ENCODE measurements at regions not wholly inside any gene's neighbourhood (a gene's known extent, or its start where the extent isn't known, plus 50 kb on each side); places are given as distances from the start of the nearest gene placed in this dataset.

GRCh38 chr13:63175536-63175935 lies 1759.9 kb upstream of the PCDH20 start:
- Histone ChIP-seq H3K27me3 (ENCODE audit: insufficient read depth, low read length) (no peaks in the 10 kb centered on the region), H2BK12ac (ENCODE audit: insufficient read length, low read depth, low read length) (no peak overlapping the region), H2BK15ac (ENCODE audit: low read depth, low read length) (no peak overlapping the region), H3K79me1 (ENCODE audit: insufficient read depth, low read depth, low read length, poor library complexity, severe bottlenecking) (no peaks in the 10 kb centered on the region), H3K79me2 (ENCODE audit: insufficient read depth, low read length) (no peaks in the 10 kb centered on the region), H2AK5ac (ENCODE audit: insufficient read length, low read length) (no peak overlapping the region), H2BK5ac (ENCODE audit: insufficient read length, low read length) (no peak overlapping the region), H2AFZ (ENCODE audit: low read length) (no peak overlapping the region), H2BK20ac (ENCODE audit: low read depth, low read length, poor library complexity, severe bottlenecking) (no peak overlapping the region), H3K56ac (ENCODE audit: insufficient read length, low read depth, low read length) (no peak overlapping the region), H3K4ac (ENCODE audit: low read depth, low read length) (no peak overlapping the region), H3K18ac (ENCODE audit: insufficient read length, low read depth, low read length) (no peak overlapping the region), H4K8ac (replicated peaks; ENCODE audit: insufficient read length, low read depth, low read length) (no peak overlapping the region), H3K9ac (ENCODE audit: extremely low read depth, insufficient read length, low read length) (no peak overlapping the region), H2BK120ac (ENCODE audit: low read depth, low read length, poor library complexity, severe bottlenecking) (no peak overlapping the region), H4K91ac (ENCODE audit: insufficient read length, low read depth, low read length) (no peak overlapping the region), H3K23ac (ENCODE audit: insufficient read length, low read depth, low read length) (no peak overlapping the region), H3T11ph (ENCODE audit: low read length) (no peak overlapping the region), H3K4me2 (ENCODE audit: insufficient read depth, insufficient read length, low read length) (no peak overlapping the region), H3K9me3 (ENCODE audit: control insufficient read depth, low read depth, low read length) (no peaks in the 10 kb centered on the region), H3K4me1 (ENCODE audit: insufficient read depth, low read length) (peaks cover 3% of the 10 kb centered on the region), H4K20me1 (ENCODE audit: control insufficient read depth, insufficient read depth, insufficient read length) (no peaks in the 10 kb centered on the region), H3K23me2 (ENCODE audit: insufficient read length, low read depth, low read length, poor library complexity, severe bottlenecking) (no peaks in the 10 kb centered on the region), H4K5ac (ENCODE audit: insufficient read length, low read depth, low read length) (no peak overlapping the region), H3K27ac (ENCODE audit: insufficient read length, low read depth, low read length) (no peak overlapping the region), H3K14ac (ENCODE audit: insufficient read depth, low read length) (no peak overlapping the region; the same call in 1 of the 2 replicates)
- no peaks in the 10 kb centered on the region for H3K27me3 Mint-ChIP-seq (ENCODE audit: low read depth)
- no peak for DNase-seq
- H3K4me3 Mint-ChIP-seq, result no peak overlapping the region
- peaks cover 2 to 23% (median 12%) of the 10 kb centered on the region in 3 experiments; a peak in 6 of 7 replicates for H3K36me3 Mint-ChIP-seq (ENCODE audit: insufficient read depth in 1 of 3, low read depth in 3 of 3)
- H3K27ac Mint-ChIP-seq, result no peak overlapping the region
- no peak for TF ChIP-seq CTCF (conservative IDR thresholded peaks at IDR 0.05)
- peaks cover 3 to 10% of the 10 kb centered on the region in 2 experiments; a peak in 3 of 5 replicates for H3K9me3 Mint-ChIP-seq
- H3K4me1 Mint-ChIP-seq, result peaks cover 16 to 21% of the 10 kb centered on the region in 2 experiments
